ENCODE measurements at regions not wholly inside any gene's neighbourhood (a gene's known extent, or its start where the extent isn't known, plus 50 kb on each side); places are given as distances from the start of the nearest gene placed in this dataset.
A peak's percentile ranks its signal among the peaks of the same experiment; 100 is the strongest.
"Not testable (repeated sequence)": the region's sequence is repeated elsewhere in the genome, so short reads cannot be mapped to it uniquely, and the experiment has no call there.

DNA sequence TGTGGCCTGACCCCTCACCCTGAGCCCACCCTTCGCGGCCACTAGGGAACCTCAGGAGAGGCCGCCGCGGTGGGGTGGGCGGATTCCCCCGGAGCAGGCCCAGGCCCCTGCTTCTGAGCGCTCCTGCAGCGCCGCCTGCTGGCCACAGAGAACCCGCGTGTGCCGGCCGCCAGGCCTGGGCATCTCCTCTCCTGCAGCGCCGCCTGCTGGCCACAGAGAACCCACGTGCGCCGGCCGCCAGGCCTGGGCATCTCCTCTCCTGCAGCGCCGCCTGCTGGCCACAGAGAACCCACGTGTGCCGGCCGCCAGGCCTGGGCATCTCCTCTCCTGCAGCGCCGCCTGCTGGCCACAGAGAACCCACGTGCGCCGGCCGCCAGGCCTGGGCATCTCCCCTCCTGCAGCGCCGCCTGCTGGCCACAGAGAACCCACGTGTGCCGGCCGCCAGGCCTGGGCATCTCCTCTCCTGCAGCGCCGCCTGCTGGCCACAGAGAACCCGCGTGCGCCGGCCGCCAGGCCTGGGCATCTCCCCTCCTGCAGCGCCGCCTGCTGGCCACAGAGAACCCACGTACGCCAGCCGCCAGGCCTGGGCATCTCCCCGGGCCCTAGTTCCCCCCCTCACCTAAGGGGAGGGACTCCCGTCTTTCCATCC is 126.1 kb downstream of the METRNL start:
- H3K9ac ChIP-seq (ENCODE audit: low read length); H3K4me2 ChIP-seq (ENCODE audit: low read length); H4K20me1 ChIP-seq (ENCODE audit: insufficient read depth); H3K4me3 ChIP-seq (replicated peaks in 1 of 2; ENCODE audit: low read depth in 1 of 2, low read length in 2 of 2); H3K27me3 ChIP-seq (ENCODE audit: insufficient read depth, low read length); RAD21 ChIA-PET (ENCODE audit: low non-redundant PET in 1 of 2, low total read pairs in 2 of 2, uncharacterized antibody in 2 of 2, unreplicated experiment in 2 of 2); POLR2A ChIA-PET; H3K36me3 ChIP-seq (ENCODE audit: control insufficient read depth in 1 of 2, insufficient read depth in 2 of 2, low read length in 2 of 2); BruUV-seq (replicated peaks); H3K79me2 ChIP-seq (ENCODE audit: insufficient read depth, low read length); CTCF ChIA-PET; DNase-seq (ENCODE audit: low read depth, low spot score); intact Hi-C loops (cut with micrococcal nuclease); H3K4me1 ChIP-seq (ENCODE audit: control insufficient read depth in 1 of 2, insufficient read depth in 2 of 2, low read length in 2 of 2); ATAC-seq; H2AFZ ChIP-seq (ENCODE audit: low read depth, low read length, poor library complexity, severe bottlenecking); H3K27ac ChIP-seq (ENCODE audit: low read depth, low read length); H3K9me2 ChIP-seq (ENCODE audit: insufficient read depth): not testable (repeated sequence)
- H3K9me3 ChIP-seq (ENCODE audit: control insufficient read depth in 1 of 2, insufficient read depth in 1 of 2, low read depth in 1 of 2, low read length in 2 of 2), result peaks cover 15 to 18% of the 10 kb centered on the region in 2 experiments; a peak in 2 of 4 replicates
- TF ChIP-seq, protein P1, sequence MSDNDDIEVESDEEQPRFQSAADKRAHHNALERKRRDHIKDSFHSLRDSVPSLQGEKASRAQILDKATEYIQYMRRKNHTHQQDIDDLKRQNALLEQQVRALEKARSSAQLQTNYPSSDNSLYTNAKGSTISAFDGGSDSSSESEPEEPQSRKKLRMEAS (IDR thresholded peaks at IDR 0.05), result peak; percentile 68
- TF ChIP-seq, protein P2, sequence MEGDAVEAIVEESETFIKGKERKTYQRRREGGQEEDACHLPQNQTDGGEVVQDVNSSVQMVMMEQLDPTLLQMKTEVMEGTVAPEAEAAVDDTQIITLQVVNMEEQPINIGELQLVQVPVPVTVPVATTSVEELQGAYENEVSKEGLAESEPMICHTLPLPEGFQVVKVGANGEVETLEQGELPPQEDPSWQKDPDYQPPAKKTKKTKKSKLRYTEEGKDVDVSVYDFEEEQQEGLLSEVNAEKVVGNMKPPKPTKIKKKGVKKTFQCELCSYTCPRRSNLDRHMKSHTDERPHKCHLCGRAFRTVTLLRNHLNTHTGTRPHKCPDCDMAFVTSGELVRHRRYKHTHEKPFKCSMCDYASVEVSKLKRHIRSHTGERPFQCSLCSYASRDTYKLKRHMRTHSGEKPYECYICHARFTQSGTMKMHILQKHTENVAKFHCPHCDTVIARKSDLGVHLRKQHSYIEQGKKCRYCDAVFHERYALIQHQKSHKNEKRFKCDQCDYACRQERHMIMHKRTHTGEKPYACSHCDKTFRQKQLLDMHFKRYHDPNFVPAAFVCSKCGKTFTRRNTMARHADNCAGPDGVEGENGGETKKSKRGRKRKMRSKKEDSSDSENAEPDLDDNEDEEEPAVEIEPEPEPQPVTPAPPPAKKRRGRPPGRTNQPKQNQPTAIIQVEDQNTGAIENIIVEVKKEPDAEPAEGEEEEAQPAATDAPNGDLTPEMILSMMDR (IDR thresholded peaks at IDR 0.05 in 2 of 3, conservative IDR thresholded peaks at IDR 0.05 in 1 of 3; ENCODE audit: borderline replicate concordance in 1 of 3, insufficient read depth in 1 of 3, low read depth in 2 of 3, low read length in 2 of 3), result peak; percentile 50 to 97 (median 50)
- peak; percentile 68 for TF ChIP-seq RAD21 (IDR thresholded peaks at IDR 0.05; ENCODE audit: low read depth)

DNA sequence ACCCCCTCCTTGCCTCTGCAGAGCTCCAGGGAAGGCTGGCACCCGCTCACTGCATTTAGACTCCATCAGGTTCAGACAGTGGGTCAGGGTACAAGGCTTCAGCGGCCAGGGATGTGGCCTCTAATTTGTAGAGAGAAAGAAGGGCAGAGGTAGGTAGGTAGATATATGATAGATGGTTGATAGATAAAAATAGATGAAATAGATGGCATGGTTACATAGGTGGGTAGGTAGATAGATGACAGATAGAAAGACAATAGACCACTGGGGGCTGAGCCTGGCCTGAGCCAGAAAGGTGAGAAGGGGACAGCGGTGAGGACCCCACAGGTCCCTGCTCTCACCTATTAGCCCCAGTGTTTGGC is 126.6 kb downstream of the METRNL start:
- POLR2A ChIA-PET; H3K4me3 ChIP-seq (replicated peaks in 1 of 2; ENCODE audit: low read depth in 1 of 2, low read length in 2 of 2); H3K9ac ChIP-seq (ENCODE audit: low read length); H2AFZ ChIP-seq (ENCODE audit: low read depth, low read length, poor library complexity, severe bottlenecking); intact Hi-C loops (cut with micrococcal nuclease); H3K4me1 ChIP-seq (ENCODE audit: control insufficient read depth in 1 of 2, insufficient read depth in 2 of 2, low read length in 2 of 2); CTCF ChIA-PET; H3K79me2 ChIP-seq (ENCODE audit: insufficient read depth, low read length); H3K36me3 ChIP-seq (ENCODE audit: control insufficient read depth in 1 of 2, insufficient read depth in 2 of 2, low read length in 2 of 2); ATAC-seq; H3K9me2 ChIP-seq (ENCODE audit: insufficient read depth); H3K27ac ChIP-seq (ENCODE audit: low read depth, low read length); H3K4me2 ChIP-seq (ENCODE audit: low read length); RAD21 ChIA-PET (ENCODE audit: low non-redundant PET in 1 of 2, low total read pairs in 2 of 2, uncharacterized antibody in 2 of 2, unreplicated experiment in 2 of 2); H4K20me1 ChIP-seq (ENCODE audit: insufficient read depth); DNase-seq (ENCODE audit: low read depth, low spot score); BruUV-seq (replicated peaks); H3K27me3 ChIP-seq (ENCODE audit: insufficient read depth, low read length): not testable (repeated sequence)
- H3K9me3 ChIP-seq (ENCODE audit: control insufficient read depth in 1 of 2, insufficient read depth in 1 of 2, low read depth in 1 of 2, low read length in 2 of 2), result peaks cover 15 to 18% of the 10 kb centered on the region in 2 experiments; a peak in 2 of 4 replicates

DNA sequence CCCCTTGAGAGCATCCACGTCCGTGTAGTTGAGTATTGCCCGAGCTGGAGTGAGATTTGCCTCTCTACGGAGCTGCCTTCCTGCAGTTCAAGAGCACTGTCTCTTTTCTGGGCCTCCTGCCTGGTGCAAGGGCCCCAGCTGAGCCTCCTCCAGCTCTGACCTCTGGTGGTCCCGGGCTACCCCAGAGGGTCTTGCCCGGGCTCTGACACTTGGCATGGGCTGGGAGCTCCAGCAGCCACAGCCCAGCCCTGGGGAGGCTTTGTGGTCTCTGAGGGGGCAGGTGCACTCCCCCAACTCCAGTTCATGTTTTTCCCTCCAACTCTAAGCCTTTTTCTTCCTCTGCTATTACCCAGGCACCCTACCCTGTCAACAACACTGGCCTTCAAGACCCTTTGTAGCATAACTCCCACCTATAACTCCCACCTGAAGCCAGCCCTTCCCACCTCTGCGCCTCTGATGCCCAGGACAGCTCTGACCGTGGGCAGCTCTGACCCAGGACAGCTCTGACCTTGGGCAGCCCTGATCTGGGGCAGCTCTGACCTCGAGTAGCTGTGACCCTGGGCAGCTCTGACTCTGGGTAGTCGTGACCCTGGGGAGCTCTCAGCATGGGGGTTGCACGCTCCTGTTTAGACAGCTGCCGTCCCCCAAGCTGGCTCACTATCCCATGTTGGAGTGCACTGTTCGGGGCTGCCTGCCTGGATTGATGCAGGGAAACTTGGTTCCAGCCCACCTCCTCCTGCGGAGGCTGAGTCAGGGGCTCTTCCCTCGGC is 127.6 kb downstream of the METRNL start:
- H3K79me2 ChIP-seq (ENCODE audit: insufficient read depth, low read length); RAD21 ChIA-PET (ENCODE audit: low non-redundant PET in 1 of 2, low total read pairs in 2 of 2, uncharacterized antibody in 2 of 2, unreplicated experiment in 2 of 2); ATAC-seq; intact Hi-C loops (cut with micrococcal nuclease); CTCF ChIA-PET; H3K4me1 ChIP-seq (ENCODE audit: control insufficient read depth in 1 of 2, insufficient read depth in 2 of 2, low read length in 2 of 2); H3K4me3 ChIP-seq (replicated peaks in 1 of 2; ENCODE audit: low read depth in 1 of 2, low read length in 2 of 2); H3K4me2 ChIP-seq (ENCODE audit: low read length); BruUV-seq (replicated peaks); DNase-seq (ENCODE audit: low read depth, low spot score); H3K27ac ChIP-seq (ENCODE audit: low read depth, low read length); H2AFZ ChIP-seq (ENCODE audit: low read depth, low read length, poor library complexity, severe bottlenecking); H3K27me3 ChIP-seq (ENCODE audit: insufficient read depth, low read length); H3K9me2 ChIP-seq (ENCODE audit: insufficient read depth); H3K36me3 ChIP-seq (ENCODE audit: control insufficient read depth in 1 of 2, insufficient read depth in 2 of 2, low read length in 2 of 2); POLR2A ChIA-PET; H4K20me1 ChIP-seq (ENCODE audit: insufficient read depth); H3K9ac ChIP-seq (ENCODE audit: low read length): not testable (repeated sequence)
- H3K9me3 ChIP-seq (ENCODE audit: control insufficient read depth in 1 of 2, insufficient read depth in 1 of 2, low read depth in 1 of 2, low read length in 2 of 2), result peaks cover 15 to 18% of the 10 kb centered on the region in 2 experiments; a peak in 2 of 4 replicates
